Fibroblast of lung (primary cell): ENCODE measurements at regions not wholly inside any gene's neighbourhood (a gene's known extent, or its start where the extent isn't known, plus 50 kb on each side); places are given as distances from the start of the nearest gene placed in this dataset.

ENCODE experiments used
- DNase-seq, 2 donors: peaks; one replicate each; pipeline versions ENCODE4 v3.0.0 to v3.0.0-alpha.2; 2010; ENCODE audit warnings: low read depth in 2 of 2
- H2AFZ ChIP-seq: 2 replicates; pipeline ENCODE4 v1.5.1; 2012; ENCODE audit warnings: low read length, control low read depth, inconsistent platforms
- H3K27ac ChIP-seq: 2 replicates; pipeline ENCODE4 v1.5.1; 2011; ENCODE audit warnings: low read length, control low read depth; ENCODE audit not compliant: insufficient read depth
- H3K27me3 ChIP-seq: 2 replicates; pipeline ENCODE4 v1.5.1; 2011; ENCODE audit warnings: mild to moderate bottlenecking, low read length; ENCODE audit not compliant: control insufficient read depth, insufficient read depth
- H3K36me3 ChIP-seq: 2 replicates; pipeline ENCODE4 v1.5.1; 2011; ENCODE audit warnings: low read length; ENCODE audit not compliant: control insufficient read depth, insufficient read depth
- H3K4me1 ChIP-seq: 2 replicates; pipeline ENCODE4 v1.5.1; 2011; ENCODE audit warnings: low read length; ENCODE audit not compliant: control insufficient read depth, insufficient read depth; ENCODE audit errors: extremely low read depth
- H3K4me2 ChIP-seq: 2 replicates; pipeline ENCODE4 v1.5.1; 2011; ENCODE audit warnings: low read length, control low read depth; ENCODE audit not compliant: insufficient read depth; ENCODE audit errors: extremely low read depth
- H3K4me3 ChIP-seq, 4 experiments: fragments of 200-600 bp in 1 of 4; sonication (generic) in 1 of 4; replicated peaks in 1 of 4; 2 replicates each; pipeline ENCODE4 v1.5.1; 2011 to 2016; ENCODE audit warnings: low read length in 4 of 4, low read depth in 3 of 4, mild to moderate bottlenecking in 3 of 4, control low read depth in 2 of 4, inconsistent platforms in 1 of 4, mixed read lengths in 1 of 4; ENCODE audit not compliant: insufficient read depth in 1 of 4; ENCODE audit errors: control extremely low read depth in 1 of 4
- H3K79me2 ChIP-seq: 2 replicates; pipeline ENCODE4 v1.5.1; 2012; ENCODE audit warnings: mild to moderate bottlenecking, low read length, inconsistent platforms; ENCODE audit not compliant: control insufficient read depth, insufficient read depth
- H3K9ac ChIP-seq: 2 replicates; pipeline ENCODE4 v1.5.1; 2011; ENCODE audit warnings: mild to moderate bottlenecking, low read length, control low read depth; ENCODE audit not compliant: insufficient read depth
- H3K9me3 ChIP-seq: 2 replicates; pipeline ENCODE4 v1.5.1; 2012; ENCODE audit warnings: low read depth, low read length; ENCODE audit not compliant: control insufficient read depth, insufficient read depth
- H4K20me1 ChIP-seq: 2 replicates; pipeline ENCODE4 v1.5.1; 2011; ENCODE audit warnings: low read length; ENCODE audit not compliant: control insufficient read depth, insufficient read depth; ENCODE audit errors: extremely low read depth
- EZH2 ChIP-seq: IDR thresholded peaks from 2 replicates; pipeline ENCODE4 v1.5.1; 2012; ENCODE audit warnings: low read length, control low read depth, mild to moderate bottlenecking; ENCODE audit errors: missing control alignments
- TF ChIP-seq, protein P1 (sequence below), 2 donors: IDR thresholded peaks in 1 of 2; conservative IDR thresholded peaks in 1 of 2; 1 replicate in 1 of 2; 2 replicates in 1 of 2; pipeline ENCODE4 v1.5.1; 2011 to 2012; ENCODE audit warnings: low read length in 2 of 2, control low read depth in 1 of 2, inconsistent platforms in 1 of 2, low read depth in 1 of 2, mild to moderate bottlenecking in 1 of 2

DNA sequence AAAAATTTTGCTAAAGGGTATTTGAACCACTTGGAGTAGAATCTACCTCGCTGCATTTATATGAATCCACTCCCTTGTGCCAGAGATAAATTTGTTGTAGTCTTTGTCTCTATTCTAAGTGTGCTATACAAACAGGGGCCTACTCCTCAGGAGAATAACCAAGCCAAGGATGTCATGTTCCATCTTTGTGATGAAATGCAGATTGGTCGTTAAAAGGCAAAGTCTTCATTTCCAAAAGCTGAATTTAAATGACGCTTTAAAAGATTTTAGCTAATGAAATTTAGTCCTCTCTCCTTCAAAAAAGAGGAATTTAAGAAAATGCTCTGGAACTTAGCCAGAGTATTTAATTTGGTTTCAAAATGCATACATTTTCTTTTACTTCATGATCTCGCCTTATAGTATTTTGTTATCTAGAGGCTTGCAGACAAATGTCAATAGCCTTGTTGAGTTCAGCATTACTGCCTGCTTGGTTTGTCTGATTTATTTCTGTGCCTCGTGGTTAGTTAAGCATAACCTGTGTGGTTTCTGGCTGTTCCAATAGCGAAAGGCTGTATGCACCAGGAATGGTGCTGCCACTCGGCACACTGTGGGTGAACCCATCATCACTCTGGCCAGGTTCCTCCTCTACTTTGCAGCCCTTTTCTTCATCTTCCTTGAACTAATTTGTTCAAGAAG, 417.6 kb downstream of the ZNF521 start:
- no peaks in the 10 kb centered on the region for H3K79me2 ChIP-seq
- no peak for DNase-seq
- H3K27ac ChIP-seq = no peak overlapping the region
- H3K27me3 ChIP-seq = no peaks in the 10 kb centered on the region
- no peaks in the 10 kb centered on the region for H3K9me3 ChIP-seq
- no peaks in the 10 kb centered on the region for H4K20me1 ChIP-seq
- H3K9ac ChIP-seq = no peak overlapping the region
- H3K4me2 ChIP-seq = no peak overlapping the region
- no peak overlapping the region for H3K4me3 ChIP-seq
- no peaks in the 10 kb centered on the region for H3K4me1 ChIP-seq
- TF ChIP-seq EZH2 = no peak
- TF ChIP-seq, protein P1, sequence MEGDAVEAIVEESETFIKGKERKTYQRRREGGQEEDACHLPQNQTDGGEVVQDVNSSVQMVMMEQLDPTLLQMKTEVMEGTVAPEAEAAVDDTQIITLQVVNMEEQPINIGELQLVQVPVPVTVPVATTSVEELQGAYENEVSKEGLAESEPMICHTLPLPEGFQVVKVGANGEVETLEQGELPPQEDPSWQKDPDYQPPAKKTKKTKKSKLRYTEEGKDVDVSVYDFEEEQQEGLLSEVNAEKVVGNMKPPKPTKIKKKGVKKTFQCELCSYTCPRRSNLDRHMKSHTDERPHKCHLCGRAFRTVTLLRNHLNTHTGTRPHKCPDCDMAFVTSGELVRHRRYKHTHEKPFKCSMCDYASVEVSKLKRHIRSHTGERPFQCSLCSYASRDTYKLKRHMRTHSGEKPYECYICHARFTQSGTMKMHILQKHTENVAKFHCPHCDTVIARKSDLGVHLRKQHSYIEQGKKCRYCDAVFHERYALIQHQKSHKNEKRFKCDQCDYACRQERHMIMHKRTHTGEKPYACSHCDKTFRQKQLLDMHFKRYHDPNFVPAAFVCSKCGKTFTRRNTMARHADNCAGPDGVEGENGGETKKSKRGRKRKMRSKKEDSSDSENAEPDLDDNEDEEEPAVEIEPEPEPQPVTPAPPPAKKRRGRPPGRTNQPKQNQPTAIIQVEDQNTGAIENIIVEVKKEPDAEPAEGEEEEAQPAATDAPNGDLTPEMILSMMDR (conservative IDR thresholded peaks at IDR 0.05 in 1 of 2, IDR thresholded peaks at IDR 0.05 in 1 of 2; ENCODE audit: low read depth in 1 of 2, low read length in 2 of 2) = no peak
- no peaks in the 10 kb centered on the region for H3K36me3 ChIP-seq
- H2AFZ ChIP-seq = no peak overlapping the region

DNA sequence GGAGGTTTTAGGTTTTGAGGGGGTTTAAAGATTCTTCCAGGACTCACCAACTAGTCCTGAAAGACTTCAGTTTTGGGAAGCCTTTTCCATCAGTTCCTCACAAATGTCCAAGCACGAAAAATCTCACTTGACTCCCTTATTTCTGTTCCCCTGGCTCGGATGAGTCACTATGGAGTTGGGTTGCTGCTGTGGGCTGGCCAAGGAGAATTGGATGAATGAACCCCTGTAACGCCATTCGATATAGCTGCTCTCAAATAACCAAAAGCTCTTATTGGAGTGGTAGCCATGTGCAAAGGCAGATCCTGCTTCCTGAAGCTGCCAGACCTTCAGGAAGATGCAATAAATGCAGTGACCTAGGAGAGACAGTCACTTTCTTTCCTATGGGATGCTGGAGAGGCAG, 417.0 kb downstream of the ZNF521 start:
- H3K9me3 ChIP-seq = no peaks in the 10 kb centered on the region
- TF ChIP-seq EZH2 = no peak
- TF ChIP-seq, protein P1 (conservative IDR thresholded peaks at IDR 0.05 in 1 of 2, IDR thresholded peaks at IDR 0.05 in 1 of 2; ENCODE audit: low read depth in 1 of 2, low read length in 2 of 2) = no peak
- no peaks in the 10 kb centered on the region for H3K27me3 ChIP-seq
- DNase-seq = no peak
- H3K27ac ChIP-seq = no peak overlapping the region
- H3K4me3 ChIP-seq = no peak overlapping the region
- H3K4me2 ChIP-seq = no peak overlapping the region
- no peaks in the 10 kb centered on the region for H3K4me1 ChIP-seq
- H3K79me2 ChIP-seq = no peaks in the 10 kb centered on the region
- no peaks in the 10 kb centered on the region for H4K20me1 ChIP-seq
- no peaks in the 10 kb centered on the region for H3K36me3 ChIP-seq
- H3K9ac ChIP-seq = no peak overlapping the region
- H2AFZ ChIP-seq = no peak overlapping the region

DNA sequence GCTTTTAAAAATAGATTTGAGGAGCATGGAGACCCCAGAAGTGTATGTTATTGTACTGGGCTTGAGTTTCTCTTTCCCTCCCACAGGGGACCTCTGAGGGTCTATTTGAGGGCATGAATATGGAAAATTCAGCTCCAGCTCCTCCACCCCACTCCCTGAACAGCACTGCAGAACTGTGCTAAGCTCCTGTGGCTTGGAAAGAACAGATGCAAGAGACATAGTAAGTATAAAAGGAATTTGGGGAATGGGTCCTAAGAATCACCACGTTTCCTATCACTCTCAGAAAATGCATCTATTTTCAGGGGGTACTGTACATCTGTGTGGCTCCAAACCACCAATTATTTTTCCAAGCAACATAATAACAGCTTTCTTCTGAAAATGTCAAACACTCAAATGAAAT, 416.1 kb downstream of the ZNF521 start:
- Histone ChIP-seq H3K4me2 (no peak overlapping the region), H3K9ac (no peak overlapping the region)
- no peak for DNase-seq

More for the DNA sequence above, 416.1 kb downstream of the ZNF521 start:
- Histone ChIP-seq H3K4me1 (no peaks in the 10 kb centered on the region), H3K9me3 (no peaks in the 10 kb centered on the region), H3K27ac (no peak overlapping the region), H3K27me3 (no peaks in the 10 kb centered on the region), H3K4me3 (no peak overlapping the region), H3K79me2 (no peaks in the 10 kb centered on the region), H3K36me3 (no peaks in the 10 kb centered on the region), H2AFZ (no peak overlapping the region), H4K20me1 (no peaks in the 10 kb centered on the region)
- TF ChIP-seq EZH2 = no peak
- TF ChIP-seq, protein P1 (conservative IDR thresholded peaks at IDR 0.05 in 1 of 2, IDR thresholded peaks at IDR 0.05 in 1 of 2; ENCODE audit: low read depth in 1 of 2, low read length in 2 of 2) = no peak
